DOHH2 (cell line): ENCODE measurements at regions not wholly inside any gene's neighbourhood (a gene's known extent, or its start where the extent isn't known, plus 50 kb on each side); places are given as distances from the start of the nearest gene placed in this dataset.

Source experiments
- H3F3A ChIP-seq: fragments of 200-600 bp; sonication (generic), shearing (Covaris generic); 2 replicates; pipeline ENCODE4 v1.6.0; 2016; ENCODE audit warnings: antibody characterized with exemption, mild to moderate bottlenecking; ENCODE audit not compliant: control insufficient read depth, insufficient read depth
- H3K27ac ChIP-seq: fragments of 200-600 bp; sonication (generic); 2 replicates; pipeline ENCODE4 v1.5.1; 2014; ENCODE audit warnings: low read depth, mild to moderate bottlenecking, low read length, moderate library complexity
- H3K27me3 ChIP-seq: fragments of 200-600 bp; sonication (generic); 2 replicates; pipeline ENCODE4 v1.6.1; 2014; ENCODE audit warnings: mild to moderate bottlenecking, low read length, mixed read lengths; ENCODE audit not compliant: control insufficient read depth
- H3K36me3 ChIP-seq: fragments of 200-600 bp; sonication (generic); 2 replicates; pipeline ENCODE4 v1.6.1; 2014; ENCODE audit warnings: mild to moderate bottlenecking, low read length, moderate library complexity, mixed read lengths; ENCODE audit not compliant: control insufficient read depth
- H3K4me1 ChIP-seq: fragments of 200-600 bp; sonication (generic); 2 replicates; pipeline ENCODE4 v1.6.1; 2014; ENCODE audit warnings: mild to moderate bottlenecking, low read length, mixed read lengths; ENCODE audit not compliant: control insufficient read depth
- H3K4me2 ChIP-seq: fragments of 200-600 bp; sonication (generic); 2 replicates; pipeline ENCODE4 v1.6.0; 2014; ENCODE audit warnings: mild to moderate bottlenecking, low read length, moderate library complexity
- H3K4me3 ChIP-seq: fragments of 200-600 bp; sonication (generic); 2 replicates; pipeline ENCODE4 v1.5.1; 2014; ENCODE audit warnings: mild to moderate bottlenecking, low read length, mixed read lengths
- H3K79me2 ChIP-seq: fragments of 200-600 bp; sonication (generic); 2 replicates; pipeline ENCODE4 v1.6.1; 2014; ENCODE audit warnings: mild to moderate bottlenecking, low read length, mixed read lengths; ENCODE audit not compliant: control insufficient read depth
- H3K9me2 ChIP-seq: fragments of 200-600 bp; sonication (generic); replicated peaks from 2 replicates; pipeline ENCODE4 v1.6.1; 2014; ENCODE audit warnings: mild to moderate bottlenecking, low read length, mixed read lengths; ENCODE audit not compliant: control insufficient read depth
- H3K9me3 ChIP-seq: fragments of 200-600 bp; sonication (generic); 2 replicates; pipeline ENCODE4 v1.6.1; 2014; ENCODE audit warnings: antibody characterized with exemption, low read length, mixed read lengths; ENCODE audit not compliant: control insufficient read depth, insufficient read depth
- H4K20me1 ChIP-seq: fragments of 200-600 bp; sonication (generic); 2 replicates; pipeline ENCODE4 v1.6.0; 2014; ENCODE audit warnings: low read depth, mild to moderate bottlenecking, antibody characterized with exemption, low read length, moderate library complexity; ENCODE audit not compliant: control insufficient read depth, insufficient read depth
- CTCF ChIP-seq: fragments of 200-600 bp; sonication (generic); IDR thresholded peaks from one replicate; pipeline ENCODE4 v1.5.1; 2014; ENCODE audit warnings: antibody characterized with exemption, mild to moderate bottlenecking, low read depth, low read length; ENCODE audit not compliant: poor library complexity, severe bottlenecking
- EZH2phosphoT487 ChIP-seq: fragments of 200-600 bp; sonication (generic); IDR thresholded peaks from 2 replicates; pipeline ENCODE4 v1.6.1; 2017; ENCODE audit warnings: borderline replicate concordance, mild to moderate bottlenecking, antibody characterized with exemption, low read length, moderate library complexity, mixed read lengths

GRCh38 chr15:38010395-38010794, 76.0 kb downstream of the TMCO5A start:
- no peaks in the 10 kb centered on the region for H3K79me2 ChIP-seq
- peaks cover 4% of the 10 kb centered on the region for H3K4me1 ChIP-seq
- H3K27me3 ChIP-seq, result no peaks in the 10 kb centered on the region
- H3F3A ChIP-seq, result no peaks in the 10 kb centered on the region
- H3K9me2 ChIP-seq, result no peaks in the 10 kb centered on the region
- H4K20me1 ChIP-seq, result no peaks in the 10 kb centered on the region
- no peak overlapping the region for H3K4me3 ChIP-seq
- no peak overlapping the region for H3K4me2 ChIP-seq
- no peak overlapping the region for H3K27ac ChIP-seq
- H3K36me3 ChIP-seq, result no peaks in the 10 kb centered on the region
- TF ChIP-seq EZH2phosphoT487 (no peak), CTCF (no peak)
- H3K9me3 ChIP-seq, result no peaks in the 10 kb centered on the region

GRCh38 chr15:38012894-38013293, 78.5 kb downstream of the TMCO5A start:
- H3K79me2 ChIP-seq, result no peaks in the 10 kb centered on the region
- no peaks in the 10 kb centered on the region for H3K4me1 ChIP-seq
- H3K27ac ChIP-seq, result no peak overlapping the region
- no peaks in the 10 kb centered on the region for H3K36me3 ChIP-seq
- no peak overlapping the region for H3K4me2 ChIP-seq
- no peaks in the 10 kb centered on the region for H3K27me3 ChIP-seq
- no peaks in the 10 kb centered on the region for H3K9me2 ChIP-seq
- H3K4me3 ChIP-seq, result no peak overlapping the region
- TF ChIP-seq CTCF, result no peak
- no peak for TF ChIP-seq EZH2phosphoT487
- H3K9me3 ChIP-seq, result no peaks in the 10 kb centered on the region
- H4K20me1 ChIP-seq, result no peaks in the 10 kb centered on the region
- no peaks in the 10 kb centered on the region for H3F3A ChIP-seq

- Histone ChIP-seq H3K27ac (no peak overlapping the region), H3K27me3 (no peaks in the 10 kb centered on the region), H3K4me2 (no peak overlapping the region), H3K4me3 (no peak overlapping the region), H3F3A (no peaks in the 10 kb centered on the region; the same call in 1 of the 2 replicates), H4K20me1 (no peaks in the 10 kb centered on the region), H3K36me3 (no peaks in the 10 kb centered on the region), H3K79me2 (no peaks in the 10 kb centered on the region), H3K4me1 (no peaks in the 10 kb centered on the region), H3K9me2 (no peaks in the 10 kb centered on the region), H3K9me3 (no peaks in the 10 kb centered on the region)
- TF ChIP-seq EZH2phosphoT487 (no peak), CTCF (no peak)
These were observed 83.3 kb downstream of the TMCO5A start for GRCh38 chr15:38017721-38018120.

GRCh38 chr15:38019066-38019465, 84.6 kb downstream of the TMCO5A start:
- H3F3A ChIP-seq, result no peaks in the 10 kb centered on the region; the same call in 1 of the 2 replicates
- H3K36me3 ChIP-seq, result no peaks in the 10 kb centered on the region
- H4K20me1 ChIP-seq, result no peaks in the 10 kb centered on the region
- H3K79me2 ChIP-seq, result no peaks in the 10 kb centered on the region
- TF ChIP-seq EZH2phosphoT487, result no peak
- TF ChIP-seq CTCF, result no peak
- H3K27ac ChIP-seq, result no peak overlapping the region
- H3K4me3 ChIP-seq, result no peak overlapping the region
- H3K4me1 ChIP-seq, result no peaks in the 10 kb centered on the region
- H3K4me2 ChIP-seq, result no peak overlapping the region
- H3K27me3 ChIP-seq, result no peaks in the 10 kb centered on the region
- no peaks in the 10 kb centered on the region for H3K9me3 ChIP-seq
- H3K9me2 ChIP-seq, result no peaks in the 10 kb centered on the region
